IMR-90 (cell line): ENCODE measurements at regions not wholly inside any gene's neighbourhood (a gene's known extent, or its start where the extent isn't known, plus 50 kb on each side); places are given as distances from the start of the nearest gene placed in this dataset.

Experiments
- ATAC-seq: fragments of 200-7000 bp; cut with Tn5 transposase; 2 replicates; pipeline ENCODE4 v1.9.1; 2020; ENCODE audit warnings: low read depth, mild to moderate bottlenecking, moderate library complexity
- BruUV-seq: library from RNA; stranded (reverse); fragments of 400-500 nt; replicated peaks from 2 replicates; lab custom pipeline; 2021; lab: Mats Ljungman, UMichigan
- CTCF ChIA-PET: fragments of 300-600 bp; formaldehyde crosslinking; extraction: SDS; loops from one replicate; lab custom pipeline; 2021; ENCODE audit warnings: antibody characterized with exemption; lab: Yijun Ruan, JAX
- POLR2A ChIA-PET: fragments of 300-600 bp; sonication (Branson Sonifier 250); formaldehyde crosslinking; loops from one replicate; lab custom pipeline; 2022; ENCODE audit warnings: antibody characterized with exemption; ENCODE audit not compliant: unreplicated experiment; lab: Charles Lee
- DNase-seq: peaks from one replicate; pipeline ENCODE4 v3.0.0; 2013
- H2AFZ ChIP-seq: replicated peaks from 2 replicates; pipeline ENCODE3; 2013; ENCODE audit warnings: low read length, mild to moderate bottlenecking; ENCODE audit not compliant: poor library complexity
- H2AK5ac ChIP-seq: 2 replicates; pipeline ENCODE4 v1.6.1; 2013; ENCODE audit warnings: low read depth, low read length, inconsistent platforms
- H2AK9ac ChIP-seq: replicated peaks from 2 replicates; pipeline ENCODE3; 2013; ENCODE audit warnings: mild to moderate bottlenecking, low read depth, low read length, moderate library complexity; ENCODE audit not compliant: poor library complexity
- H2BK120ac ChIP-seq: 2 replicates; pipeline ENCODE4 v1.6.1; 2013; ENCODE audit warnings: low read depth, low read length, inconsistent platforms
- H2BK15ac ChIP-seq: 3 replicates; pipeline ENCODE4 v1.6.1; 2013; ENCODE audit warnings: low read depth, low read length, inconsistent platforms
- H2BK20ac ChIP-seq: 2 replicates; pipeline ENCODE4 v1.6.1; 2013; ENCODE audit warnings: low read depth, mild to moderate bottlenecking, inconsistent platforms, low read length, moderate library complexity
- H2BK5ac ChIP-seq: 2 replicates; pipeline ENCODE4 v1.6.1; 2013; ENCODE audit warnings: mild to moderate bottlenecking, low read depth, low read length, inconsistent platforms; ENCODE audit not compliant: poor library complexity, severe bottlenecking
- H3K14ac ChIP-seq: replicated peaks from 2 replicates; pipeline ENCODE4 v1.6.1; 2013; ENCODE audit warnings: low read depth, low read length, inconsistent platforms
- H3K18ac ChIP-seq: 2 replicates; pipeline ENCODE4 v1.6.1; 2013; ENCODE audit warnings: low read depth, low read length, control low read depth
- H3K23ac ChIP-seq: 2 replicates; pipeline ENCODE4 v1.6.1; 2013; ENCODE audit warnings: low read depth, low read length, inconsistent platforms
- H3K27ac ChIP-seq: 2 replicates; pipeline ENCODE4 v1.5.1; 2013; ENCODE audit warnings: mild to moderate bottlenecking, control low read depth, low read length; ENCODE audit not compliant: insufficient read depth
- H3K27me3 ChIP-seq: 2 replicates; pipeline ENCODE4 v1.6.1; 2013; ENCODE audit warnings: low read length; ENCODE audit not compliant: control insufficient read depth, insufficient read depth
- H3K36me3 ChIP-seq: 2 replicates; pipeline ENCODE4 v1.6.1; 2013; ENCODE audit warnings: low read length, mixed read lengths; ENCODE audit not compliant: control insufficient read depth, insufficient read depth
- H3K4ac ChIP-seq: 2 replicates; pipeline ENCODE4 v1.6.1; 2013; ENCODE audit warnings: low read depth, low read length, inconsistent platforms
- H3K4me1 ChIP-seq: 2 replicates; pipeline ENCODE4 v1.6.1; 2013; ENCODE audit warnings: low read length, mixed read lengths; ENCODE audit not compliant: control insufficient read depth, insufficient read depth
- H3K4me2 ChIP-seq: 2 replicates; pipeline ENCODE4 v1.6.1; 2013; ENCODE audit warnings: low read depth, mild to moderate bottlenecking, control low read depth, low read length, moderate library complexity
- H3K4me3 ChIP-seq: 2 replicates; pipeline ENCODE4 v1.5.1; 2013; ENCODE audit warnings: low read depth, mild to moderate bottlenecking, control low read depth, low read length, moderate library complexity; ENCODE audit not compliant: insufficient read depth
- H3K56ac ChIP-seq: 2 replicates; pipeline ENCODE4 v1.6.1; 2013; ENCODE audit warnings: low read length, inconsistent platforms; ENCODE audit not compliant: insufficient read depth; ENCODE audit errors: extremely low read depth
- H3K79me1 ChIP-seq, 2 experiments: 2 replicates each; pipeline ENCODE4 v1.6.1; 2013; ENCODE audit warnings: low read length in 2 of 2, inconsistent platforms in 1 of 2, low read depth in 1 of 2
- H3K9ac ChIP-seq: 2 replicates; pipeline ENCODE4 v1.6.1; 2013; ENCODE audit warnings: low read depth, low read length, control low read depth
- H3K9me1 ChIP-seq: 2 replicates; pipeline ENCODE4 v1.6.1; 2013; ENCODE audit warnings: low read length, inconsistent platforms; ENCODE audit not compliant: insufficient read depth
- H3K9me3 ChIP-seq: 2 replicates; pipeline ENCODE4 v1.6.1; 2013; ENCODE audit warnings: low read length; ENCODE audit not compliant: control insufficient read depth, insufficient read depth
- H4K20me1 ChIP-seq: 2 replicates; pipeline ENCODE4 v1.6.1; 2013; ENCODE audit warnings: low read length, inconsistent platforms; ENCODE audit not compliant: insufficient read depth
- H4K5ac ChIP-seq: 2 replicates; pipeline ENCODE4 v1.6.1; 2013; ENCODE audit warnings: mild to moderate bottlenecking, low read depth, low read length, control low read depth
- H4K8ac ChIP-seq, 2 experiments: 2 replicates each; pipeline ENCODE4 v1.6.1; 2013; ENCODE audit warnings: low read depth in 2 of 2, low read length in 2 of 2, control low read depth in 1 of 2, inconsistent platforms in 1 of 2
- H4K91ac ChIP-seq: 2 replicates; pipeline ENCODE4 v1.6.1; 2013; ENCODE audit warnings: low read depth, low read length, inconsistent platforms; ENCODE audit not compliant: insufficient read depth
- BHLHE40 ChIP-seq: fragments of 150-350 bp; IDR thresholded peaks from 2 replicates; pipeline ENCODE4 v1.6.1; 2016; ENCODE audit warnings: mild to moderate bottlenecking, low read depth, low read length
- CEBPB ChIP-seq: IDR thresholded peaks from 2 replicates; pipeline ENCODE4 v1.6.1; 2012; ENCODE audit warnings: low read depth, low read length, improper control_type of control experiment
- CHD1 ChIP-seq: IDR thresholded peaks from 2 replicates; pipeline ENCODE4 v1.6.1; 2012; ENCODE audit warnings: low read depth, low read length, improper control_type of control experiment
- CTCF ChIP-seq: conservative IDR thresholded peaks from 2 replicates; pipeline ENCODE4 v1.5.1; 2012; ENCODE audit warnings: mild to moderate bottlenecking, low read depth, low read length, improper control_type of control experiment
- FOS ChIP-seq: fragments of 150-350 bp; IDR thresholded peaks from 2 replicates; pipeline ENCODE4 v1.6.1; 2016; ENCODE audit warnings: low read depth, low read length
- MAFK ChIP-seq: IDR thresholded peaks from 2 replicates; pipeline ENCODE4 v1.6.1; 2012; ENCODE audit warnings: low read depth, low read length, improper control_type of control experiment
- MAZ ChIP-seq: IDR thresholded peaks from 2 replicates; pipeline ENCODE4 v1.6.1; 2012; ENCODE audit warnings: low read depth, mild to moderate bottlenecking, low read length, improper control_type of control experiment, moderate library complexity, borderline replicate concordance
- MXI1 ChIP-seq: IDR thresholded peaks from 2 replicates; pipeline ENCODE4 v1.6.1; 2012; ENCODE audit warnings: low read depth, mild to moderate bottlenecking, low read length, moderate library complexity, borderline replicate concordance
- NFE2L2 ChIP-seq: fragments of 150-350 bp; IDR thresholded peaks from 2 replicates; pipeline ENCODE4 v1.6.1; 2016; ENCODE audit warnings: low read depth, mild to moderate bottlenecking, low read length
- POLR2A ChIP-seq: IDR thresholded peaks from 2 replicates; pipeline ENCODE4 v1.6.1; 2012; ENCODE audit warnings: mild to moderate bottlenecking, low read depth, low read length
- RAD21 ChIP-seq: IDR thresholded peaks from 2 replicates; pipeline ENCODE4 v1.6.1; 2012; ENCODE audit warnings: low read length, improper control_type of control experiment
- RCOR1 ChIP-seq: IDR thresholded peaks from 2 replicates; pipeline ENCODE4 v1.6.1; 2012; ENCODE audit warnings: mild to moderate bottlenecking, low read length, improper control_type of control experiment; ENCODE audit not compliant: insufficient replicate concordance
- RFX5 ChIP-seq: IDR thresholded peaks from 2 replicates; pipeline ENCODE4 v1.8.0; 2012; ENCODE audit warnings: low read depth, mild to moderate bottlenecking, low read length, moderate library complexity
- SMC3 ChIP-seq: fragments of 150-350 bp; IDR thresholded peaks from 2 replicates; pipeline ENCODE4 v1.6.1; 2016; ENCODE audit warnings: low read depth, mild to moderate bottlenecking, antibody characterized with exemption, low read length, moderate library complexity
- USF2 ChIP-seq: fragments of 150-350 bp; IDR thresholded peaks from 2 replicates; pipeline ENCODE4 v1.6.1; 2017; ENCODE audit warnings: mild to moderate bottlenecking, antibody characterized with exemption, low read length, low read depth
- WGBS, 2 experiments: methylation state at CpG; one replicate each; pipeline versions ENCODE4 v1.1.5 to v1.1.7; 2013; ENCODE audit warnings: missing lambda C conversion rate in 2 of 2; ENCODE audit not compliant: insufficient read length in 1 of 2; ENCODE audit errors: extremely low coverage in 2 of 2; 5-methylcytosine and 5-hydroxymethylcytosine counted together
- dilution Hi-C: fragments of 300-500 bp; cut with HindIII; formaldehyde crosslinking; loops from one replicate; pipeline ENCODE4 v1.14.3; 2018; ENCODE audit warnings: low sequenced_read_pairs; ENCODE audit not compliant: unreplicated experiment
- in situ Hi-C: fragments of 300-500 bp; cut with MboI; formaldehyde crosslinking; loops from 3 replicates; pipeline ENCODE4 v1.14.3; 2019; ENCODE audit warnings: low sequenced_read_pairs, inconsistent platforms, mixed read lengths
- intact Hi-C: fragments of 100-400 bp; cut with micrococcal nuclease; formaldehyde crosslinking; loops from 2 replicates; pipeline ENCODE4 v1.10.0; 2022
- TF ChIP-seq, protein P1 (sequence below): fragments of 150-350 bp; IDR thresholded peaks from 2 replicates; pipeline ENCODE4 v1.6.1; 2016; ENCODE audit warnings: low read depth, mild to moderate bottlenecking, low read length, moderate library complexity, borderline replicate concordance

GRCh38 chr2:83665154-83665553 is 793.9 kb downstream of the SUCLG1 start:
- no peaks in the 10 kb centered on the region for H3K9me3 ChIP-seq
- no peak overlapping the region for H2AFZ ChIP-seq
- CTCF ChIA-PET, result no interaction called here
- no peak for DNase-seq
- H2BK20ac ChIP-seq, result no peak overlapping the region
- intact Hi-C loops (no loop called here), dilution Hi-C loops (no loop called here), in situ Hi-C loops (no loop called here)
- H2BK120ac ChIP-seq, result no peak overlapping the region
- H3K27me3 ChIP-seq, result no peaks in the 10 kb centered on the region
- POLR2A ChIA-PET, result no interaction called here
- H2AK9ac ChIP-seq, result no peak overlapping the region
- H3K4me3 ChIP-seq, result no peak overlapping the region
- H4K8ac ChIP-seq, result no peak overlapping the region
- no TSS peak for BruUV-seq
- no peak overlapping the region for H2BK5ac ChIP-seq
- H3K18ac ChIP-seq, result no peak overlapping the region
- no peak overlapping the region for H3K4me2 ChIP-seq
- no peak overlapping the region for H3K27ac ChIP-seq
- H3K9ac ChIP-seq, result no peak overlapping the region
- H2AK5ac ChIP-seq, result no peak overlapping the region
- no peak overlapping the region for H2BK15ac ChIP-seq
- no peaks in the 10 kb centered on the region for H3K36me3 ChIP-seq
- no peaks in the 10 kb centered on the region for H4K20me1 ChIP-seq
- no peak overlapping the region for H4K5ac ChIP-seq
- H3K9me1 ChIP-seq, result no peaks in the 10 kb centered on the region
- ATAC-seq, result no peak
- H4K91ac ChIP-seq, result no peak overlapping the region
- H3K79me1 ChIP-seq, result no peaks in the 10 kb centered on the region
- H3K56ac ChIP-seq, result no peak overlapping the region
- H3K23ac ChIP-seq, result no peak overlapping the region
- TF ChIP-seq FOS (no peak), BHLHE40 (no peak), RAD21 (no peak), CTCF (no peak), NFE2L2 (no peak), CEBPB (no peak), MAFK (no peak), USF2 (no peak), RCOR1 (no peak), RFX5 (no peak), MXI1 (no peak), CHD1 (no peak), MAZ (no peak), SMC3 (no peak), POLR2A (no peak)
- TF ChIP-seq, protein P1, sequence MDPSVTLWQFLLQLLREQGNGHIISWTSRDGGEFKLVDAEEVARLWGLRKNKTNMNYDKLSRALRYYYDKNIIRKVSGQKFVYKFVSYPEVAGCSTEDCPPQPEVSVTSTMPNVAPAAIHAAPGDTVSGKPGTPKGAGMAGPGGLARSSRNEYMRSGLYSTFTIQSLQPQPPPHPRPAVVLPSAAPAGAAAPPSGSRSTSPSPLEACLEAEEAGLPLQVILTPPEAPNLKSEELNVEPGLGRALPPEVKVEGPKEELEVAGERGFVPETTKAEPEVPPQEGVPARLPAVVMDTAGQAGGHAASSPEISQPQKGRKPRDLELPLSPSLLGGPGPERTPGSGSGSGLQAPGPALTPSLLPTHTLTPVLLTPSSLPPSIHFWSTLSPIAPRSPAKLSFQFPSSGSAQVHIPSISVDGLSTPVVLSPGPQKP, result no peak
- no peaks in the 10 kb centered on the region for H3K4me1 ChIP-seq
- no peak overlapping the region for H3K14ac ChIP-seq
- WGBS, 2 experiments, result no CpG with 5 or more reads among the region's 1 CpG
- H3K4ac ChIP-seq, result no peak overlapping the region
